SK-N-SH (cell line): ENCODE measurements at regions not wholly inside any gene's neighbourhood (a gene's known extent, or its start where the extent isn't known, plus 50 kb on each side); places are given as distances from the start of the nearest gene placed in this dataset.

ENCODE experiments used
- CTCF ChIA-PET: fragments of 300-600, 350-600 bp; formaldehyde crosslinking; extraction: SDS; loops from one replicate; lab custom pipeline; 2021; lab: Yijun Ruan, JAX
- POLR2A ChIA-PET: fragments of 350-600 bp; sonication (Branson Sonifier 250); formaldehyde crosslinking; extraction: SDS; loops from one replicate; lab custom pipeline; 2020; ENCODE audit warnings: antibody characterized with exemption, inconsistent platforms; lab: Yijun Ruan, JAX
- DNase-seq: peaks from one replicate; pipeline ENCODE4 v3.0.0; 2012
- H2AFZ ChIP-seq: fragments of 200-600 bp; sonication (generic); 2 replicates; pipeline ENCODE4 v1.8.1; 2016; ENCODE audit warnings: antibody characterized with exemption, mild to moderate bottlenecking, low read depth
- H3F3A ChIP-seq: fragments of 200-600 bp; sonication (generic); replicated peaks from 2 replicates; pipeline ENCODE3; 2016; ENCODE audit warnings: antibody characterized with exemption, mild to moderate bottlenecking; ENCODE audit not compliant: insufficient read depth
- H3K27ac ChIP-seq, 2 experiments: fragments of 200-500 bp in 1 of 2; fragments of 200-600 bp in 1 of 2; sonication (Bioruptor generic) in 1 of 2; sonication (generic), shearing (Covaris generic) in 1 of 2; 2 replicates each; pipeline versions ENCODE4 v1.5.1 to v1.6.1; 2014 to 2016; ENCODE audit warnings: low read depth in 2 of 2, inconsistent platforms in 1 of 2, low read length in 1 of 2, mild to moderate bottlenecking in 1 of 2, mixed read lengths in 1 of 2
- H3K27me3 ChIP-seq: fragments of 200-600 bp; sonication (generic), shearing (Covaris generic); 2 replicates; pipeline ENCODE4 v1.6.1; 2016; ENCODE audit warnings: mixed run types; ENCODE audit not compliant: insufficient read depth
- H3K36me3 ChIP-seq, 2 experiments: fragments of 200-500 bp in 1 of 2; fragments of 200-600 bp in 1 of 2; sonication (Bioruptor generic) in 1 of 2; sonication (generic) in 1 of 2; replicated peaks in 1 of 2; 2 replicates each; pipeline versions ENCODE3 to v1.5.1; 2014 to 2016; ENCODE audit warnings: low read length in 1 of 2, mild to moderate bottlenecking in 1 of 2; ENCODE audit not compliant: insufficient read depth in 2 of 2, control insufficient read depth in 1 of 2
- H3K4me1 ChIP-seq, 2 experiments: fragments of 200-500 bp in 1 of 2; fragments of 200-600 bp in 1 of 2; sonication (Bioruptor generic) in 1 of 2; sonication (generic), shearing (Covaris generic) in 1 of 2; 2 replicates each; pipeline versions ENCODE4 v1.5.1 to v1.6.1; 2014 to 2016; ENCODE audit warnings: low read depth in 1 of 2, low read length in 1 of 2, mixed run types in 1 of 2; ENCODE audit not compliant: insufficient read depth in 2 of 2, control insufficient read depth in 1 of 2
- H3K4me2 ChIP-seq: fragments of 200-600 bp; sonication (generic), shearing (Covaris generic); 2 replicates; pipeline ENCODE4 v1.6.1; 2017; ENCODE audit warnings: mixed run types
- H3K4me3 ChIP-seq, 2 experiments: fragments of 200-500 bp in 1 of 2; fragments of 200-600 bp in 1 of 2; sonication (Bioruptor generic) in 1 of 2; sonication (generic), shearing (Covaris generic) in 1 of 2; 2 replicates each; pipeline versions ENCODE4 v1.5.1 to v1.8.1; 2014 to 2016; ENCODE audit warnings: low read depth in 2 of 2, inconsistent platforms in 1 of 2, low read length in 1 of 2, mild to moderate bottlenecking in 1 of 2, mixed read lengths in 1 of 2, moderate library complexity in 1 of 2
- H3K79me2 ChIP-seq: fragments of 200-600 bp; sonication (generic); 2 replicates; pipeline ENCODE4 v1.8.1; 2017; ENCODE audit warnings: mild to moderate bottlenecking; ENCODE audit not compliant: insufficient read depth
- H3K9ac ChIP-seq: fragments of 200-600 bp; sonication (generic); 2 replicates; pipeline ENCODE4 v1.6.1; 2017; ENCODE audit warnings: mixed run types
- H3K9me2 ChIP-seq: fragments of 200-600 bp; sonication (generic); 2 replicates; pipeline ENCODE4 v1.6.1; 2017; ENCODE audit warnings: mixed run types
- H3K9me3 ChIP-seq: fragments of 200-600 bp; sonication (generic); 2 replicates; pipeline ENCODE4 v1.6.1; 2017; ENCODE audit warnings: mixed run types, mild to moderate bottlenecking, moderate library complexity
- H4K20me1 ChIP-seq: fragments of 200-600 bp; sonication (generic); 2 replicates; pipeline ENCODE4 v1.6.1; 2017; ENCODE audit warnings: mild to moderate bottlenecking, mixed run types; ENCODE audit not compliant: insufficient read depth
- EP300 ChIP-seq, 2 experiments: IDR thresholded peaks; 2 replicates each; pipeline versions ENCODE4 v1.4.0 to v1.6.1; 2012; ENCODE audit warnings: borderline replicate concordance in 1 of 2, low read depth in 1 of 2, low read length in 1 of 2
- EZH2phosphoT487 ChIP-seq: fragments of 200-600 bp; sonication (generic); IDR thresholded peaks from 2 replicates; pipeline ENCODE4 v1.6.1; 2017; ENCODE audit warnings: low read depth, mixed run types, mild to moderate bottlenecking, antibody characterized with exemption, moderate library complexity, borderline replicate concordance
- FOSL2 ChIP-seq: IDR thresholded peaks from 2 replicates; pipeline ENCODE4 v1.4.0; 2012; ENCODE audit warnings: low read depth, mild to moderate bottlenecking, moderate library complexity, borderline replicate concordance
- FOXJ3 ChIP-seq: sonication (generic); formaldehyde crosslinking; IDR thresholded peaks from 2 replicates; pipeline ENCODE4 v1.5.1; 2020; ENCODE audit warnings: mild to moderate bottlenecking, missing genetic modification reagents
- GABPA ChIP-seq: IDR thresholded peaks from 2 replicates; pipeline ENCODE4 v1.4.0; 2012; ENCODE audit warnings: low read depth, mild to moderate bottlenecking
- GATA2 ChIP-seq: sonication (generic); formaldehyde crosslinking; IDR thresholded peaks from 2 replicates; pipeline ENCODE4 v1.5.0; 2020; ENCODE audit warnings: mild to moderate bottlenecking, missing genetic modification reagents
- NRF1 ChIP-seq: IDR thresholded peaks from 2 replicates; pipeline ENCODE4 v1.6.1; 2012; ENCODE audit warnings: low read depth, mild to moderate bottlenecking, low read length
- RAD21 ChIP-seq: IDR thresholded peaks from 2 replicates; pipeline ENCODE4 v1.6.1; 2012; ENCODE audit warnings: mild to moderate bottlenecking, low read length
- RFX5 ChIP-seq: IDR thresholded peaks from 2 replicates; pipeline ENCODE4 v1.6.1; 2012; ENCODE audit warnings: mild to moderate bottlenecking, improper control_type of control experiment, low read length
- RXRA ChIP-seq: IDR thresholded peaks from 2 replicates; pipeline ENCODE4 v1.4.0; 2012; ENCODE audit warnings: low read depth, mild to moderate bottlenecking, borderline replicate concordance
- SIN3A ChIP-seq: IDR thresholded peaks from 2 replicates; pipeline ENCODE4 v1.6.1; 2012; ENCODE audit warnings: low read depth, mild to moderate bottlenecking, low read length, moderate library complexity, borderline replicate concordance
- SMC3 ChIP-seq: IDR thresholded peaks from 2 replicates; pipeline ENCODE4 v1.6.1; 2012; ENCODE audit warnings: low read depth, low read length, improper control_type of control experiment
- TAF1 ChIP-seq: IDR thresholded peaks from 2 replicates; pipeline ENCODE4 v1.6.1; 2012; ENCODE audit warnings: low read depth, mild to moderate bottlenecking, low read length, moderate library complexity, borderline replicate concordance
- TCF12 ChIP-seq: IDR thresholded peaks from 2 replicates; pipeline ENCODE4 v1.4.0; 2012
- TEAD4 ChIP-seq: IDR thresholded peaks from 2 replicates; pipeline ENCODE4 v1.4.0; 2012; ENCODE audit warnings: mild to moderate bottlenecking, borderline replicate concordance; ENCODE audit not compliant: insufficient read depth
- YY1 ChIP-seq: IDR thresholded peaks from 2 replicates; pipeline ENCODE4 v1.4.0; 2012; ENCODE audit warnings: low read depth, mild to moderate bottlenecking
- WGBS: methylation state at CpG from one replicate; pipeline ENCODE4 v1.1.6; 2017; ENCODE audit warnings: low lambda C conversion rate; 5-methylcytosine and 5-hydroxymethylcytosine counted together
- TF ChIP-seq, protein P1 (sequence below): IDR thresholded peaks from 2 replicates; pipeline ENCODE4 v1.6.1; 2012; ENCODE audit warnings: mild to moderate bottlenecking, low read depth, low read length, moderate library complexity
- TF ChIP-seq, protein P2 (sequence below): IDR thresholded peaks from 2 replicates; pipeline ENCODE4 v1.4.0; 2012; ENCODE audit warnings: low read depth
- TF ChIP-seq, protein P3 (sequence below): fragments of 150-350 bp; IDR thresholded peaks from 2 replicates; pipeline ENCODE4 v1.6.1; 2016; ENCODE audit warnings: mild to moderate bottlenecking, low read depth, low read length

DNA sequence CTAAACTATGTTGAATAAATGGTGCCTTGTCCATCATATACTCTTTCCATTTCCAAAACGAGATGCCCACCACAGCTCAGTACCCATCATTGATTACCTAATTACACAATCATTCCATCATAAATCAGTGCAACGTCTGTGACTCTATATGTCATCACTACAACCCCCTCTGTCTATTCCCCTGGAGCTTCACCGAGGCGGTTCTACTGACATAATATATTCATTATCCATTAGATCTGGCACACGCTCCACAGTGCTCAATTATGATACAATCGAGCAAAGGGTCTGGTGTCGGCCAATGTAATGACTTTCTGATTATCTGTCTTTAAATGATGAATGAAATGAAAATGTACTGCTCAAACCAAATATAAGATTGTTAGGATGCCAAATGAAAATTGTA lies 1737.7 kb upstream of the WWC1 start:
- 15% methylated on average over 7 of the region's 7 CpGs for WGBS
- no peaks in the 10 kb centered on the region for H3K4me1 ChIP-seq
- peak; percentile 4 for DNase-seq
- H3K27me3 ChIP-seq = no peaks in the 10 kb centered on the region
- H3K79me2 ChIP-seq = no peaks in the 10 kb centered on the region
- no peaks in the 10 kb centered on the region for H3K36me3 ChIP-seq
- no peak overlapping the region for H3K27ac ChIP-seq
- H3F3A ChIP-seq = no peaks in the 10 kb centered on the region
- H3K4me2 ChIP-seq = no peak overlapping the region
- H3K9ac ChIP-seq = no peak overlapping the region
- TF ChIP-seq RFX5 (no peak), RAD21 (no peak), RXRA (no peak), GATA2 (CRISPR knock-in tag) (peak; percentile 13; the same call in 1 of the 2 replicates)
- H2AFZ ChIP-seq = no peak overlapping the region
- H4K20me1 ChIP-seq = no peaks in the 10 kb centered on the region
- H3K4me3 ChIP-seq = no peak overlapping the region
- H3K9me3 ChIP-seq = no peaks in the 10 kb centered on the region; the same call in 1 of the 2 replicates
- ChIA-PET CTCF (no interaction called here), POLR2A (no interaction called here)
- H3K9me2 ChIP-seq = no peaks in the 10 kb centered on the region

DNA sequence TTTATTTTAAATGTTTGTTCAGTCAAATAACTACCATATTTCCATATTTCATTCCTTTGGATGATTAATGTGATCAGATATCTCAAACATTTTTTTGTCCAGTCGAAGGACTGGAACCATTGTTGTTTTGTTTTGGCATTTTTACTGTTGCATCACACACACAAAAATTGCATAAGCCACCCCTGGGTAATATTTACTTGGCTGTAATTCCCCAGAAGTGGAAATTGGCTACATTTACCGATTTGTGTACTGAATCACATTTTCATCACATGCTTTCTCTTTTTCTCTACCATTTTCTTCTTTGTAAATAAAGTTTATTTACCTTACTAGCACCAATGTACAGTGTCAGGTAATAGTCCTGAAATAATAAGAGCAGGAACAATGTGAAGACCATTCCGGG lies 1729.7 kb upstream of the WWC1 start:
- H4K20me1 ChIP-seq = no peaks in the 10 kb centered on the region
- no peak for DNase-seq
- no peak overlapping the region for H2AFZ ChIP-seq
- ChIA-PET CTCF (no interaction called here), POLR2A (no interaction called here)
- H3F3A ChIP-seq = no peaks in the 10 kb centered on the region
- H3K4me3 ChIP-seq = no peak overlapping the region
- no peaks in the 10 kb centered on the region for H3K36me3 ChIP-seq
- no peak overlapping the region for H3K4me2 ChIP-seq
- H3K4me1 ChIP-seq = no peaks in the 10 kb centered on the region
- no peaks in the 10 kb centered on the region for H3K9me3 ChIP-seq
- no peaks in the 10 kb centered on the region for H3K27me3 ChIP-seq
- no peak overlapping the region for H3K9ac ChIP-seq
- 19% methylated on average over 3 of the region's 3 CpGs for WGBS
- no peak for TF ChIP-seq TEAD4
- TF ChIP-seq YY1 = no peak
- H3K79me2 ChIP-seq = no peaks in the 10 kb centered on the region
- H3K27ac ChIP-seq = no peak overlapping the region
- H3K9me2 ChIP-seq = no peaks in the 10 kb centered on the region

DNA sequence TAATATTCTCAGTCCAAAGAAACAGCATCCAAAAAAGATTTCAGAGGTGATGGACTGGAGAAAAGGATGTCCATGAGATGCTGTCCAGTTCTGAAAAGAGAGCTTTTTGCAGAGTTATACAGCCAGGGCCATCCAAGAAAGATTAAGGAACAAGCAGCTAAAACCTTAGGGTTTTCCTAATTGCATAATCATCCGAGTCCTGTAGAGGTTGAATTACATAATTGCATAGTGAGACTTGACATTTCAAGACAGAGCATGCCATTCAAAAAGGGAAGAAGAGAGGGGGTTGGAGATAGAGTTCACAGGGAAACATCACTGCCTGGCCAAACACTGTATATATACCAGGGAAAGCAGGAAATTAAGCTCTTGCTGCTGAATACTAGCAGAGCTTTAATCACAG lies 1729.2 kb upstream of the WWC1 start:
- Histone ChIP-seq H3K9ac (no peak overlapping the region), H3F3A (no peaks in the 10 kb centered on the region), H3K9me3 (no peaks in the 10 kb centered on the region), H3K4me3 (no peak overlapping the region), H2AFZ (no peak overlapping the region), H3K27me3 (no peaks in the 10 kb centered on the region), H3K4me2 (no peak overlapping the region), H3K36me3 (no peaks in the 10 kb centered on the region), H4K20me1 (no peaks in the 10 kb centered on the region), H3K4me1 (no peaks in the 10 kb centered on the region), H3K9me2 (no peaks in the 10 kb centered on the region), H3K27ac (no peak overlapping the region), H3K79me2 (no peaks in the 10 kb centered on the region)
- no peak for DNase-seq
- ChIA-PET CTCF (no interaction called here), POLR2A (no interaction called here)
- WGBS = 5% methylated on average over 1 of the region's 1 CpG
- TF ChIP-seq SIN3A (no peak), SMC3 (no peak), FOXJ3 (CRISPR knock-in tag) (no peak), RFX5 (no peak), TEAD4 (no peak), EZH2phosphoT487 (no peak), FOSL2 (no peak), GABPA (no peak), EP300 (IDR thresholded peaks at IDR 0.05; ENCODE audit: borderline replicate concordance in 1 of 2, low read depth in 1 of 2, low read length in 1 of 2) (no peak), NRF1 (no peak), TCF12 (no peak), TAF1 (no peak)
- TF ChIP-seq, protein P1, sequence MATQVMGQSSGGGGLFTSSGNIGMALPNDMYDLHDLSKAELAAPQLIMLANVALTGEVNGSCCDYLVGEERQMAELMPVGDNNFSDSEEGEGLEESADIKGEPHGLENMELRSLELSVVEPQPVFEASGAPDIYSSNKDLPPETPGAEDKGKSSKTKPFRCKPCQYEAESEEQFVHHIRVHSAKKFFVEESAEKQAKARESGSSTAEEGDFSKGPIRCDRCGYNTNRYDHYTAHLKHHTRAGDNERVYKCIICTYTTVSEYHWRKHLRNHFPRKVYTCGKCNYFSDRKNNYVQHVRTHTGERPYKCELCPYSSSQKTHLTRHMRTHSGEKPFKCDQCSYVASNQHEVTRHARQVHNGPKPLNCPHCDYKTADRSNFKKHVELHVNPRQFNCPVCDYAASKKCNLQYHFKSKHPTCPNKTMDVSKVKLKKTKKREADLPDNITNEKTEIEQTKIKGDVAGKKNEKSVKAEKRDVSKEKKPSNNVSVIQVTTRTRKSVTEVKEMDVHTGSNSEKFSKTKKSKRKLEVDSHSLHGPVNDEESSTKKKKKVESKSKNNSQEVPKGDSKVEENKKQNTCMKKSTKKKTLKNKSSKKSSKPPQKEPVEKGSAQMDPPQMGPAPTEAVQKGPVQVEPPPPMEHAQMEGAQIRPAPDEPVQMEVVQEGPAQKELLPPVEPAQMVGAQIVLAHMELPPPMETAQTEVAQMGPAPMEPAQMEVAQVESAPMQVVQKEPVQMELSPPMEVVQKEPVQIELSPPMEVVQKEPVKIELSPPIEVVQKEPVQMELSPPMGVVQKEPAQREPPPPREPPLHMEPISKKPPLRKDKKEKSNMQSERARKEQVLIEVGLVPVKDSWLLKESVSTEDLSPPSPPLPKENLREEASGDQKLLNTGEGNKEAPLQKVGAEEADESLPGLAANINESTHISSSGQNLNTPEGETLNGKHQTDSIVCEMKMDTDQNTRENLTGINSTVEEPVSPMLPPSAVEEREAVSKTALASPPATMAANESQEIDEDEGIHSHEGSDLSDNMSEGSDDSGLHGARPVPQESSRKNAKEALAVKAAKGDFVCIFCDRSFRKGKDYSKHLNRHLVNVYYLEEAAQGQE = no peak
- TF ChIP-seq, protein P2, sequence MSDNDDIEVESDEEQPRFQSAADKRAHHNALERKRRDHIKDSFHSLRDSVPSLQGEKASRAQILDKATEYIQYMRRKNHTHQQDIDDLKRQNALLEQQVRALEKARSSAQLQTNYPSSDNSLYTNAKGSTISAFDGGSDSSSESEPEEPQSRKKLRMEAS = no peak
- TF ChIP-seq, protein P3, sequence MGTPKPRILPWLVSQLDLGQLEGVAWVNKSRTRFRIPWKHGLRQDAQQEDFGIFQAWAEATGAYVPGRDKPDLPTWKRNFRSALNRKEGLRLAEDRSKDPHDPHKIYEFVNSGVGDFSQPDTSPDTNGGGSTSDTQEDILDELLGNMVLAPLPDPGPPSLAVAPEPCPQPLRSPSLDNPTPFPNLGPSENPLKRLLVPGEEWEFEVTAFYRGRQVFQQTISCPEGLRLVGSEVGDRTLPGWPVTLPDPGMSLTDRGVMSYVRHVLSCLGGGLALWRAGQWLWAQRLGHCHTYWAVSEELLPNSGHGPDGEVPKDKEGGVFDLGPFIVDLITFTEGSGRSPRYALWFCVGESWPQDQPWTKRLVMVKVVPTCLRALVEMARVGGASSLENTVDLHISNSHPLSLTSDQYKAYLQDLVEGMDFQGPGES = no peak
